GM23248 (cell line): ENCODE measurements at regions not wholly inside any gene's neighbourhood (a gene's known extent, or its start where the extent isn't known, plus 50 kb on each side); places are given as distances from the start of the nearest gene placed in this dataset.

ENCODE experiments used
- EZH2 ChIP-seq: fragments of 200-600 bp; sonication (generic); IDR thresholded peaks from 2 replicates; pipeline ENCODE4 v1.6.1; 2018; ENCODE audit warnings: antibody characterized with exemption, mild to moderate bottlenecking; ENCODE audit not compliant: insufficient read depth, poor library complexity, severe bottlenecking
- EZH2phosphoT487 ChIP-seq: fragments of 200-600 bp; sonication (generic); IDR thresholded peaks from 2 replicates; pipeline ENCODE4 v1.6.1; 2018; ENCODE audit warnings: antibody characterized with exemption, moderate library complexity, mild to moderate bottlenecking, low read depth; ENCODE audit not compliant: insufficient read depth

GRCh38 chr2:205901491-205901890, 184.5 kb downstream of the INO80D start:
- TF ChIP-seq EZH2 = no peak
- no peak for TF ChIP-seq EZH2phosphoT487
